Inflammatory macrophage treated with lipopolysaccharide for 1 hour (primary cell): ENCODE measurements at regions not wholly inside any gene's neighbourhood (a gene's known extent, or its start where the extent isn't known, plus 50 kb on each side); places are given as distances from the start of the nearest gene placed in this dataset.
A peak's percentile ranks its signal among the peaks of the same experiment; 100 is the strongest.

Source experiments
- DNase-seq, 2 donors: peaks; one replicate each; pipeline ENCODE4 v3.0.0-alpha.2; 2020 to 2022

DNA sequence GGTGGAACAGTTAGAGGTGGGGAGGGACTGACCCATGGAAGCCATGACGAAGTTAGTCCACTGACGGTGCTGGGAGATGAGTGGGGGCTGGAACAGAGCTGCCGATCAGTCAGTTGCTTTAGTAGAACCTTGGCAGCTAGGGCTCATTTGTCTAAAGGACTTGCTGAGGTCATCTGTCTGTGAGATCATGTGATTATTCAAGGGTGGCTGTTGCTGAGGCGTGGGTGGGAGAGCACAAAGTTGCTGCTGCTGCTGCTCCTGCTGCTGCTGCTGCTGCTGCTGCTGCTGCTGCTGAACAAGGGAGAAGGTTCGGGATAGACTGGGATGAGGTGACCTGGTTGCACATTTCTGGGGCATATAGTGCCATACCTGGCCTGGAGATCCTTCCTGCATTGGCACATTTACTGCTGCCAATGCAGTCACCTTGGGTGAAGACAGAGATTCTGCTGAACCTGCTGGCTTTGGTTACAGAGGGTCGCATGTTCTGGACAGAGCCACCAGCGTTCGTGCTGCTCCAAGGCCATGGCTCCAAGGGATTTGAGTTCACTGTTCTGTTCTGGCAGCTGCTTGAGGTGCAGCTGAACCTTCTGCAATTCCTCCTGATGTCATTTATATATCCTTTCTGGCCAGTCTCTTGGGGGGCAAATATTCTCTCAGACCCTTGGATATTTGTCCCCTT lies 840.5 kb downstream of the HACE1 start:
- DNase-seq, result no peak

DNA sequence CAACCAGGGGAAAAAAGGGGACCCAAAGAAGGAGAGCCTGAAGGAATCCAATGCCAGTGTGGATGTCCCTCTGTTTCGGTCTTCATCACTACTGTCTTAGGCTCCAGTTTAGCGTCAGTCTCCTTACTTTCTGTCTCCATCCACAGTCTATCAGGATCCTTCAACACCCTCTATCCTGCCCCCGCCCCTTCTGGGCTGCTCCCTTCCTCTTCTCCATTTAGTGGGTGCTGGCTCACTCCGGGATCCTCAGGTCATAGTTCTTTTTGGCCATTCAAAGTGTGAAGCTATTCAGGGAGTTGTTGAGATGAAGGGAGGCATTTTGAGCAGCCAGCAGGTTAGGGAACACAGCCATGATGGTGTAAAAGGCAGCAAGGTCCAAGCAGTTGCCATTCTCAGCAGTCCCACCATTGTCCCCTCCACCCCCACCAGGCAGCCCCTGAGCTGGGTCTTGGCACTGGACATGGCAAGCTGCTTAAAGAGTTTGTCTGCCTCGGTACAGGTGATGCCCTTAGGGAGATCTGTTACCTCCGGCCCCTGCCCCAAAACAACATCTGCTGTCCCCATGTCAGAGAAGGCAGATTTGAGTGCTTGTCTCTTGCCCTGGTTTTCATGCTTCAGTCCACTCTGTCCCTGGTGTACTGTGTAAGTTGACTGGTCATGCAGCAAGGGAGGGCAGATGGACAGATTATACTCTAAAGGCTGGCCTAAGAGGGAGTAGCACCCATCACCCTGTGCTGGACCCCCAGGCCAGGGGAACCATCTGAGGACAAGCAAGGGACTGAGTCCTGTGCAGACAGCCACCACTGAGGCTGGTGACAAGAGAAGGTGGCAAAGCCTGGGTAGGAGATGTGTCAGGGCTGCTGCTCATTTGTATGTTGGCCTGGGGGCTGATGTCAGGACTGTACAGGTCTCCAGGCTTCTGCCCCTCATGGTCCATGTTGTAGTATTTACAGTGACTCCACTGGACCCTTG lies 842.0 kb downstream of the HACE1 start:
- DNase-seq, result no peak

DNA sequence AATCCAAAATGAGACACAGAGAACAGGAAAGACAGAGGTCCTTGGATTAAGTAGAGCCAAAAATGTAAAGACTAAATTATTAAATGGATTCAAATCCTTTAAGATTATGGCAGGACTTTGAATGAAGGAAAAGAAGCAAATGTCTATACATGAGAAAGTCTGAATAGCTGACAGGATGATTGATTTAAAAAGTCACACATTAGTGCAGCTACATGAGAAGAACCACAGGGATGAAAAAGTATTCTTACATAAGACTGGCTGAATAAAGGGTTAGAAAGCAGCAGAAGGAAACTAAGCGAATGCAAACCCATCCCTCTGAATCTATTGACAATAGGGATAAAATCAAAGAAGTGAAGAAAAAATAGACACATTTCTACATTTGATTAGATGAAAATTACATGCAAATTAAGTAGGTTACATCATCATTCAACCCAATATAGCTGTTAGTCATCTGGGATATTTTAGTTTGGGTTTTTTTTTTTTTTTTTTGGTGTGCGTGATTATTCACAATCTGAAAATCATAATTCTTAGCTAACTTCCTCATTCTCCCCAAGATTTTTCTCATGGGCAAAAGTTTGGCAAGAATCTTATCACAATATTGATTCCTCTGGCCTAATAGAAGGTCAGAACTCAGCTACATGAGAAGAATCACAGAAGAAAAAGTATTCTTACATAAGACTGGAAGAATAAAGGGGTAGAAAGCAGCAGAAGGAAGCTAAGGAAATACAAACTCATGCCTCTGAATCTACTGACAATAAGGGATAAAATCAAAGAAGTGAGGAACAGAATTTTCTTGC lies 845.4 kb downstream of the HACE1 start:
- DNase-seq, result peak in 1 of 2 donors; percentile 3

DNA sequence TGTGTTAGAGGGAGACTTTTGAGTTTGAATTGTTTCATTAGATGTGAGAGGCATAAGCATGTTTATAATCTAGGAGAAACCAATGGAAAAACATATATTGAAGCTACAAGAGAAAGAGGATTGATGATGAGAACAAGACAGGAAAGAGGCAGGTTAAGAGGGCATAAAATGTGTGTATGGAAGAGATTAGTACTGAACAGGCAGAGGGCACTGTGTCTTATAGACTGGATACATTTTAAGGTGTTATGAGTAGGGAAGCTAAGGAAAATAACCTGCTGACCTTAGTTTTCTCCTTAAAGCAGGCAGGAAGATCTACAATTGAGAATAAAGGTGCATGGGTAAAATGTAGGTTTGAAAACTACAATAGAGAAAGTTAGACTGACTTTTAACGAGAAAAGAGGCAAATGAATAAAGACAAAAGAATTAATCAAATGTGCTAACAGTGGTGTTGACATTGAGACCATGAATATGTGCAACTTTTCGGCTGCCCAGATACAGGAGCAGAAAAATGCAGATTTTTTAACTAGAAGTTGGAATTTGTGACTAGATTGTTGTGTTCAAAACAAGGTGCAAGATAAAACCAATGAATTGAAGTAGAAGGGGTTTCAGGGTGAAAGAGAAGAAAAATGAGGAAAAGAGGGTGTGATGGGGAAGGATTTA lies 846.3 kb downstream of the HACE1 start:
- DNase-seq, result no peak

DNA sequence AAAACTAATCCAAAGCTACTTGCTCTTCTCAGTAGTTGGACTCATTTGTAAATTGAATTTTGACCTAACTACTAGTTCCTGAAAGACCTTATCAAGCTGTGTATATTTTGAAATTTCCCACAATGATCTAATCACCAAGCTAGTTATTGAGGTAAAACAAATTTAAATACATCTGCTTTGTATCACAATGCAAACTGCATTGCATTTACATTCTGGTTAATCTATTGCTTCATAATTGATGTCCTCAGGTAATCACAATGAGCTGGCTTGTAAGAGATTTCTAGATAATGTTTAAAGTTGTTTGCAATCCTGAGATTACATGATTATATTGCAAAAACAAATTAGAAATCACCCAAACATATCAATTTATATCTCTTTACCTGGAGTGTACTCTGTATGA lies 848.8 kb downstream of the HACE1 start:
- DNase-seq, result no peak

DNA sequence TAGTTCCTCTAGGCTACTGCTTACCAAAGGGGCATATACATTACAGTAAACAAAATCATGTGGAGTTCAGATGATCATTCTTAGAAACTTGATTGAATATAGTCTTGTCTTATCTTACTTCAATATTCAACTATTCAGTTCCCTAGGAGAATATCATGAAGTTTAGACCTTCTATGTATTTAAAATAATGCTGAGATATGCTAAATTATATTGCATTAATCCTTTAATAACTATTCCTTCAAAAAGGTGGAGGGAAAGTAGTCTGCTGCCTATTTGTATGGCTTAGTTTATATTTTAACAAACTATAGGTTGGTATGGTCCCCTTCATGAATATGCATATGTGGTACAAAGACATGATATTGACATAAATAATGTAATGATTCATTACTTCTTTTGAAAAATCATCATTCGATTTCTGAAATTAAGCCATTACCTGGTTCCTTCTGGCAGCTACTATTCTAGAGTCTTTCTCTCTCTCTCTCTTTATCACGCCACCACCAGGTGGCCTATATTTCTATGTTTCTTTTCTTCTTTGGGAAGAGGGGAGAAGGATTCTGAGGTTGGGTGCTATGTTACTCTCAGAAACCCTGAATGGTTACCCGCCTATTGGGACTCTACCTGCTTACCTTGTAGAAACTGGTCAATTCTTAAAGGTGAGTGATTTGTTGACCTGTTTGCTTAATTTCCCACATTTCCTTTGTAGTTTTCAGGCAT lies 855.8 kb downstream of the HACE1 start:
- no peak for DNase-seq

DNA sequence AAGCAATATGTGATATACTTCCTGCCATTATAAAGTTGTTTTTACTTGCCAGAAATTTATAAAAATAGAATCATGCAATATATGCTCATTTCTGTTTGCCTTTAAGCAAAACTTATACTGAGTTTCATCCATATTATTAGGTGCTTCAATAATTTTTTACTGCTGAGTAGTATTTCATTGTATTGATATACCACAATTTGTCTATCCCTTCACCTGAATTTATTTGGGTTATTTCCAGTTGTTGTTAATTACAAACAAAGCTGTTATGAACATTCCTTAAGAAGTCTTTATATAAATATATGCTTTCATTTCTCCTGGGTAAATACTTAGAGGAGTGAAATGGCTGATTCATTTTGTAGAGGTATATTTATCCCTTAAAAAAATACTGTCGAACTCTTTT lies 864.1 kb downstream of the HACE1 start:
- no peak for DNase-seq

DNA sequence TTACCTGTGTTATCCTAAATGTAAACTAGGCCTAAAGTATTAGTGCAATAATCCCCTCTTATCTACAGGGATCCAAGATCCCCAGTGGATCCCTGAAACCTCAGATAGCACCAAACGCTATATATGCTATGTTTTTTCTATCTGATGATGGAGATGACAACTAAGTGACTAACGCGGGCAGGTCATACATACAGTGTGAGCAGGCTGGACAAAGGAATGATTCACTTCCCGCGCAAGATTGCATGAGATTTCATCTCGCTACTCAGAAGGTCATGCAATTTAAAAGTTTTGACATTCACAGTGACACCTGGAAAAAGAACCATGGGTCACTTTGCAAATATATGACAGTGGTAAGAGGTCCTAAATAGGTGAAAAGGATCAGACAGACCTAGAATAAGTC lies 875.9 kb downstream of the HACE1 start:
- DNase-seq, result no peak

DNA sequence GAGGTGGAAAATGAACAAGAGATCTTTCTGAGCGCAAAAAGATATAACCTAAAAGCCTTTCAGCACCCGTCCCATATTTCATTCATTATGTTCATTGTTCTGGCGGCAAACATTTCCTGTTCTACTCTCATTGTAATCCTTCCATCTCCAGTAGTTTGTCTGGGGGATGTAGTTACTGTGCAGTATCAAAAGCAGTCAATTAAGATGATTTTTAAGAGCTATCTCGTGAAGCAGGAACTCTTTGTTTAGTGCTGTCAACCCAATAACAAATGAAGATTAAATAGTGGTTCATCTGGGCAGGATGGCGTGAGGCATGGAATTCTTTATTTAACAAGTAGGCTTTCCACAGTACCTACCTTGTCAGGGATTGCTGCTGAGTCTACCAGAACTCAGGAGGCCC lies 876.7 kb downstream of the HACE1 start:
- no peak for DNase-seq

DNA sequence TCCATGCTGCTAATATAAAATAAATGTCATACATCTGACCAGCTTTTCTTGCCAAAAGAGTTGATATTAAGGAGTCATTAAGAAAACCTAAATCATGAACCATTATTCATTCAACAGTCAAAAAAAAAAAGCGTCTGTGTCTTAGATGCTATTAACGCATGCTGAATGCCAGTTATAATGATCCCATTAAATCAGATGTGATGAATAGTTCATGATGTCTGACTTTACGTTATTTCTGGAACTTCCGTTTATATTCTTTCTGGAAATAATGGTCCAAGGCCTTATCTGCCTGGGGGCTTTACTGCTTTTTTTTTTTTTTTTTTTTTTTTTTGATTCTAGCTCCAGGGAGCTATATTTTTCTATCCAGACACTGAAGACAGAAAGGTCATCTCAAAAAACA lies 877.1 kb downstream of the HACE1 start:
- DNase-seq, result no peak

DNA sequence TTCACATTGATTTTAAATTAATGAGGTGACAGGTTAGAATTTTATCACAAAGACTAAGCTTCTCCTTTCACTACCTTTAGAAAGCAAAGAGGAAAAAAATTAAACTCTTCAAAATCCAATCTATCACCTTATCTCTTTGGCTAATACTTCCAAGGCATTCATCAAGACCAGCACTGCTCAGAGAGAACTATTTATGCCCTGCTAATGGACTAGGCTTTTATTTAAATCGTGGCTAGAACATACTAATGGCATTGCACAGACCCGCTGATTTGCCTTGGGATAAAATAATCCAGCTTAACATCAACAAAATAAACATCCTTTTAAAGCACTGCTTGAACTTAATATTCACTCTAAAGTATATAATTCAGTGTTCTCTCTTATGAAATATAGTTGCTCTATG lies 880.4 kb downstream of the HACE1 start:
- no peak for DNase-seq

DNA sequence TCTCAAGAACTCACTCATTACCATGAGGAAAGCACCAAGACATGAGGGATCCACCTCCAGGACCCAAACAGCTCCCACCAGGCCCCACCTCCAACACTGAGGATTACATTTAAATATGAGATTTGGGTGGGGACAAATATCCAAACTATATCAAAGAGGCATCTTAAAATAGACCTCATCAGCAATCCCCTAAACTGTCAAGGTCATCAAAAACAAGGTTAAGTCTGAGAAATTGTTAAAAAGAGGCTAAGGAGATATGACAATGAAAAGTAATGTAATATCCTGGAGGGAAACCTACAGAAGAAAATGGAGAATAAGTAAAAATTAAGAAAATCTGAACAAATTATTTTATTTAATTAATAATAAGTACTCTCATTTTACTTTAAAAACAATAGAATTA lies 922.3 kb downstream of the HACE1 start:
- no peak for DNase-seq

DNA sequence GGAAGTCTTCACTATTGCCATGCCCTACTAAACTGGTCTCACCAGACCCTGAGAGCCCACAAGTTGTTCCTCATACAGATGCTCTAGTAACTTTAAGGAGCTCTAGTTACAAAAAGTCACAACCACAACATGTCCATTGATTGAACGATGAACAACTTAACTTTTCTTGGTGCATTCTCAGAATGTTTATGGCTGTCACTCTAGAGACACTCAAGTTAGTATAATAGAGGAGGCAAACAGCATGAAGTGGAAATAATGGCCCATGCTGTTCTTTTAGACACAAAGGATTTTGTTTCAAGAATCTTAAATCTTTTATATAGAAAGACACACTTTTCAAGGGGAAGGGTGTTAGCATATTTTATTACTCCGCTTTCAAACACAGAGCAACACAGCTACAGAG lies 934.4 kb downstream of the HACE1 start:
- DNase-seq, result no peak

DNA sequence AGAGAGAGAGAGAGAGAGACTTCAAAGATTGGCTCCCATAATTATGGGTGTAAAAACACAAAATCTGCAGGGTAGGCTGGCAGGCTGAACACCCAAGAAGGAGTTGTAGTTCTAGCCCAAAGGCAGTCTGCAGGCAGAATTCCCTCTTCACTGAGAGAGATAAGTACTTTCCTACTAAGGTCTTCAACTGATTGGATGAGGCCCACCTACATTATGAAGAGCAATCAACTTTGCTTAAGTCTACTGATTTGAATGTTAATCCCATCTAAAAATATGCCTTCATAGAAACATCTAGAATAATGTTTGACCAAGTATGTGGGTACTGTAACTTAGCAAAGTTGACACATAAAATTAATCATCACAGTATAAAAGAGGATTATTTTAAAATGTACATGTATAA lies 949.7 kb downstream of the HACE1 start:
- no peak for DNase-seq

DNA sequence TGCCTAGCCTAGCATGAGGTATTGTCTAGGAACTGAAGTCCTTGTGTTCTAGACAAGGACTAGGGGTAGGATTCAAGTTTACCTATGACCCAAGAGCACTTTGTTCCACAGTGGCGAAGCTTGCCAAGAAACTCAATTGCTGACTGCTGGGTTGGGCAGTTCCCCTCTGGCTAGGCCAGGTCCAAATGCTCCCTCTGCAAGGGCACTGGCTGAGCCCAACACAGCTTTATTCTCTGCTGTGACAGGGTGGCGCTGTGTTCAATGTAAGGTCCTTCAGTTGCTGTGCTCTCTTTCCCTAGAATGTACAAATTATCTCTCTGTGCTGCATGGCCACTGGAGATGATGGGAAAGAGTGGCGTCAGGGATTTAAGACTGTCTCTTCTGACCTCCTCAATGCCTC lies 950.8 kb downstream of the HACE1 start:
- no peak for DNase-seq

DNA sequence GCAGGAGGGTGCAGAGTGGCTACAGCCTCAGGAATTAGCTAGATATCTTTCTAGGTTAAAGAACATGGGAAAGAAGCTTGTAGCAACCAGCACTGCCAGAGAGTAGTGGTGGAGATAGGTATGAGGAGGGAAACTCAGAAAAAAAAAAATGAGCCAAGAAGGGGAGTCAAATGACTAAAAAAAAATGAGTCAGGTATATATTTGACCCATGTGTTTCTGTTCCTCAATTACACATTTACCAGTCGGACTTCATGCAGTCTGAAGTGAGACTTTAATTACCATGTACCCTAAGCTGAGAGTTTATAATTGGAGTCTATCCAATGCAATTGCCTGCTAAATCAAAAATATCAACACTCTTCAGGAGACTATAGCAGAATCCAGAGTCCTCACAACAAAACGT lies 964.6 kb downstream of the HACE1 start:
- DNase-seq, result no peak

DNA sequence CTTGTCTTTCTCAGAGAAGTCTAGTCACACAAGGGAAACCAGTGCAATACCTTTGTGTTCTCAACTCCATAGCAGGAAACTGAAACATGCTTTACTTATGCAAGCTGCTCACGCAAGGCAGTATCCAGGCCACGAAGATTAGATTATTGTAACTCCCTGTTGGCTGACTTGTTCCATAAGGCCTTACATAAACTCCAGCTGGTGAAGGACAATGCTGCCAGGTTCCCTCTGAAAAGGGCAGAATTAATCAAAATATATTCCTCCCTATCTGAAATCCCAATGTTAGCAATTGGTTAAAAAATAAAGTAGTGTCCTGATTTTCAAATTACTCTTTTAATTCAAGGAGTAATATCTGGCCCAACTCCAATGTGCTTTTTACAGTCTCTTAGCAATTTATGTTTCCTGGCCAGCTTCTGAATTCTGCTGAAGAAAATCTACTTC lies 966.6 kb downstream of the HACE1 start:
- no peak for DNase-seq

DNA sequence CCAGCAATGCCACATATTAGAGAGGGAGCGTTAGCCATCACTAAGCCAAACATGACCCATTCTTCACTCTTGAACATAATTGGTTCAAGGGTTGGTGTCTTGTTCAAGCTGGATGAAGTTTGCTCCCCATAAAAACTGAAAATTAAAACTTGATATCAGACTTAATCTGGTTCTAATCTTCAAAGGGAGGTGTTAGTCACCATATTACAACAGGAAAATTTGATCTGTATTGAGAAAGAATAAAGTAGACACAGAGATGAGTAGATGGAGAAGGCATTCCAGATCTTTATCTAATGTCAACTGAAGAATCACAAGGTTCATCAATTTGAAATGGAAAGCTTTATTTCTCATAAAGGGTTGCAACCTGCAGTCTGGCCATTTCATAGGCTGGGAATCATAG lies 972.8 kb downstream of the HACE1 start:
- no peak for DNase-seq

DNA sequence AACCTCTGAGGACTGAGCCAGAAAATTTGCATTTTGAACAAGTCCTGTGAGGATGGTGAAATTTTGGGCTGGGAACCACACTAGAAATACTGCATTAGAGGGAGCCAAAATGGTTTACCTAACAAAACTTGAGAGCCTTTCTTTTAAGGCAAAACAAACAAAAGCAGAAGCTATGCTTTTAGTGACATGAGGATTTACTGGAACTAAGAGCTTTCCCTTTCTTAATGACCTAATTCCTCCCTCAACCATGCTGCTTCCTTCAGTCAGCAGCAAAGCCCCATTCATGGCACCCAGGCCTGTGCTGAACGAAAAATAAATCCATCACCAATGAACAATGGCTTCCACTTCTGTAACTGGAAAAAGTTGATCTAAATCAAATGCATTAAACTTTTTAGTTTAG lies 974.3 kb downstream of the HACE1 start:
- no peak for DNase-seq

DNA sequence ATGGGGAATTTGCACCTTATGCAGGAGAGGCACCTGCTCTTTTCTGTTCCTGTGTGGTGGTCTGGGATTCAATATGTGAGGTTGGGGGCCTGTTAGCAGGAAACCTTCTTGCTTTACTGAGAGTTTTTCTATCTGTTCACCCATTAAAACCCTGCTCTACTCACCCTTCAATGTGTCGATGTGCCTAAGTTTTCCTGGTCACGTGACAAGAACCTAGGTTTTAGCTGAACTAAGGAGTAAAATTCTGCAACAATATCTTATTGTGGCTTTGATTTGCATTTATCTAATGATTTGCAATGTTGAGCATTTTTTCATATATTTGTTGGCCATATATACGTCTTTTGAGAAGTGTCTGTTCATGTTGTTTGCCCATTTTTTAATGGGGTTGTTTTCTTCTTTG lies 979.9 kb downstream of the HACE1 start:
- no peak for DNase-seq

DNA sequence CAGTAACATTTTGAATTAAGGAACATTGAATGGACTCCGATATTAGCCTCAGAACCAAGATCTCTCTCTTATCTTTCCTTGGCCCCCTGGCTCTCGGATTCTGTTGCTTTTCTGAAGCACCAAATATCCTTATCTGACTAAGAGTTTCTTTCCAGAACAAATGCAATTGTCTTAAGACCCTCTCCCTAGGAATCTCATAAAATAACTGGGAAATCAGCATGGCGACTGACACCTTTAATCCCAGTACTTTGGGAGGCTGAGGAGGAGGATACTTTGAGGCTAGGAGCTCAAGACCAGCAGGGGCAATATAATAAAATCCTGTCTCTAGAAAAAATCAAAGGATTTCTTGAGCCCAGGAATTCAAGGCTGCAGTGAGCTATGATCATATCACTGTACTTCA lies 984.5 kb downstream of the HACE1 start:
- DNase-seq, result no peak

DNA sequence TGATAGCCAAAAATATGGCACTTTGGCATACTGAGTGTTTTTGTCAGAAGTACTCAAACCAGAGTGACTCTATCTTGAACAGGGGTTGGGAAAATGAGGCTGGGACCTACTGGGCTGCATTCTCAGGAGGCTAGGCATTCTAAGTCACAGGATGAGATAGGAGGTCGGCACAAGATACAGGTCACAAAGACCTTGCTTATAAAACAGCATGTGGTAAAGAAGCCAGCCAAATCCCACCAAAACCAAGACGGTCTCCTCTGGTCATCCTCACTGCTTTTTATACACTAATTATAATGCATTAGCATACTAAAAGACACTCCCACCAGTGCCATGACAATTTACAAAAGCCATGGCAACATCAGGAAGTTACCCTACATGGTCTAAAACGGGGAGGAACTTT lies 985.1 kb downstream of the HACE1 start:
- no peak for DNase-seq
